ENCODE measurements at regions not wholly inside any gene's neighbourhood (a gene's known extent, or its start where the extent isn't known, plus 50 kb on each side); places are given as distances from the start of the nearest gene placed in this dataset.
A peak's percentile ranks its signal among the peaks of the same experiment; 100 is the strongest.

GRCh38 chr3:170780471-170780870 lies 89.5 kb downstream of the RPL22L1 start:
- no peak for DNase-seq

DNA sequence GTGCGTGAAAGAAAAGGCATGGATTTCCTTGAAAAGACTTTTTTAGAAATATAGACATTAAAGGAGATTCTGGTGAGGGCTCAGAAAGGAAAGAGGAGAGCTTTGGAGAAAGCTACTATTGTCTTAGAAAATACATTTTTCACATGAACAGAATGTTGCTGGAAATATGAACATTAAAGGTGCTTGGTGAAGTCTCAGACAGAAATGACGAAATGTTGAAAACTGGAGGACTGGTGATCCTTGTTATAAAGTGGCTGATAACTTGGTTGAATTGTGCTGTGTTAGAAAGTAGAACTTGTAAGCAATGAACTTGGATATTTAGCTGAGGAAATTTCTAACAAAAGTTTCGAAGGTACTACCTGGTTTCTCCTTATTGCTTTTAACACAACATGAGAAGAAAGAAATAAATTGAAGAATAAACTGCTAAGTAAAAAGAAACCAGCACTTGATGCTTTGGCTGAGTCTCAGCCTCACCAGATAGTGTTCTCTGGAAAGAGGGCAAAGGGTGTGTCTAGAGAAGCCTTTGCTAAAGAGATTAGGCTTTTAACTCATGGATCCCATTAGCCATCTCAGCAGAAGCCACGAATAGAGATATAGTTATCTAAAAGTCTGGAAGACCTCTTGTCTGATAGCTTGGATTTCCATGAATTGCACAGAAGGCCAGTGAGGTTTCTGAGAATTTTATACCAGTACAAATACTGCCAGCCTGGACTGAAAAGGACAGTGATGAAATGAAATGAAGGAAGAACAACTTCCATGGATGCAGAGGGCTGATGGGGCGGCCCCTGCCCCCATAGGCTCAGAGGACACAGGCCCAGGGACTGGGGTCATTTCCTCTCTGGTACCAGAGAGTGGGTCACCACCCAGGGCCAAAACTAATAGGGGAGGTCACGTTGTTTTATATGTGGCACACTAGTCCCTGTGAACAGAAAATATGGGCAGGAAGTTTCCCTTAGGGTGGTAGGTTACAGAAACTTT lies 91.5 kb downstream of the RPL22L1 start:
- peak; percentile 88 for DNase-seq

DNA sequence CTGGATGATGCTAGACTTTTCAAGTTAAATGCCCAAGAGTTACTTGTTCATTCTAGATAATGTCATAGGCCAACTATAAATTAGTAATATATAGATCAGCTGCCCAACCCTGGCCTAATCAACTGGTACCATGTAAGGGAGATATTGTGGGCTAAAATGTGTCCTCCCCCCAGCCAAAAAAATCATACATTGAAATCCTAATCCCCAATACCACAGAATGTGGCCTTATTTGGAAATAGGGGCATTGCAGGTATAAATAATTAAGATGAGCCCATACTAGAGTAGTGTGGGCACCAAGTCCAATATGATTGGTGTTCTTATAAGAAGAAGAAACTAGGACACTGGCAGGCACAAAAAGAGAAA lies 92.5 kb downstream of the RPL22L1 start:
- no peak for DNase-seq

DNA sequence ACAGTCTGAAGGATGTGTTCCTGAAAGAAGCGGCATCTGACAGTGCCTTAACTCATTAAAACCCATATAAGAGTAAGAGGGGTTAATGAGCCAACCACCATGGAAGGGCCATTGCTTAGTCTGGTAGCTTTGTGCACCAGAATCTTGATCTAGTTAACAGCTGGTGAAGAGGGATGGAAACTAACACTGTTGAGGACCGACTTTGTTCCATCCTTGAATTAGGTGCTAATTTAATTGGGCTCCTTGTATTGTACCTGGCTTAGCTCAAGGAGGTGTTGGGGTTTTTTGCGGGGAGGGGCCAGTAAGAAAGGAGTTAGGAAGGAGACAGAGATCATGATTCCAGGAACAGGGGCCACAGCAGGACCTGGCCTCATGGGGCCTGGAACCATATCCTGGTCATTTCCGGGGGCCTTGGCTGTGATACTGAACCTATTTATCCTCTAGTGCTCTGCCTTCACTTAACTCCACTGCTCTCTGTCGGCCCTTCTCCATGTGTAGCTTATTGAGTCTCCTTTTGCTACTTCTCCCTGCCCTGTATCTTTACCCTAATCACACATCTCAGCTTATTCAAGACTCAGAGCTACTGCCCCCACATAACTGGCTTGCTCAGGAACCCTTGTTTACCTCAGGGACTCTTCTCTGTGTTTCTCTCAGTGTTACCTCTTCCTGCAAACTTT lies 93.0 kb downstream of the RPL22L1 start:
- DNase-seq = no peak

DNA sequence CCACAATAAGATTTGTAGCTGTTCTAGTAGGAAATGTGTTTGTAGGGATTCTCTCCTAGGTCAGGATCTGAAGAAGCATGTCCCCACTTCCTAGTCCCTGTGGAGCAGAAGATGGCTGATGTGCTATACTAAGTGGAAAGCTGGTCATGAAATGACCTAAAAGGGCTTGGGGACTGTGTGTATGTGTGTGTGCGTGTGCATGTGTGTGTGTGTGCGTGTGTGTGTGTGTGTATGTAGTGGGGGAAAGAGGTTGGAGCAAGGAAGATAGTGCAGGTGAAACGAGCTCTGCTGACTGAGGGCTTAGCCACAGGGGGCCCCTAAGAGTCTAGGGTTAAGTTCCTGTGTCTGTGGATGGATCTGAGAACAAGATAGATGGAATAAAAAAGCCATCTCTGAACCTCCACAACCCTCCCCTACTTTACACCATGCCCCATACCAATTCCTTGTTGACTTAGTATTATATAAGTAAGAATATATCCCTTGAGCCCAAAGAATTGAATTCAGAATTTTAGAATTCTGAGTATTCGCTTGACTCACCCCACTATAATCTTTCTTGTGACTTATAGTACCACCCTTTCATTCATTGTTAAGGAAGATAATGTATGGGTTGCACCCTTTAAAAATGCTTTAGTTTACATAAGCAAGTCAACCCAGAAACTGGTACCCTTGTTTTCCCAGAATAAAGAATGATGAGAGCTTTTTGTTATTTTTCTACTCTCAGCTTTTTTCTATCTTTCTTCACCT lies 96.1 kb downstream of the RPL22L1 start:
- DNase-seq = no peak

- DNase-seq = no peak
Observed at GRCh38 chr3:170772175-170772574, 97.8 kb downstream of the RPL22L1 start.

DNA sequence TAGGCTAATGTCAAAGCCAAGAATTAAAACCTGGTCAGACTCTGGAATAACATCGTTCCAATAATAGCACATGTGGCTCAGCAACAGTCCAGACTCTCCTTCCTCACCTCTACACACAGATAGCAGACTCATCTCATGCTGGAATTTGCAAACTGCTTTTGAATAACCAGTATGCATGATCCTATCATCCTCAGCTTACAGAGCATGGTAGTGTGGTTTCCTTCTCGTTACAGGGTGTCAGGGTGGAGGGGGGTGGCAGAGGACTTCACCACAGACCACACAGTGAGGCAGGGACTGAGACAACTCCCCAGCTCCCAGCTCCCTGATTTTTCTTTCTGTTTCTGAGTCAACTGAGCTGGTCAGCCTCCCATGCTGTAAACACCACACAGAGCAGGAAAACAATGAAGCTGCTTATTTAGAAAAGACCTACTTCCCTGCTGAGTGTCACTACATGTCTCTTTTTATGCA lies 101.6 kb downstream of the RPL22L1 start:
- DNase-seq = peak; percentile 81

GRCh38 chr3:170767576-170767941 lies 102.4 kb downstream of the RPL22L1 start:
- peak; percentile 47 for DNase-seq

DNA sequence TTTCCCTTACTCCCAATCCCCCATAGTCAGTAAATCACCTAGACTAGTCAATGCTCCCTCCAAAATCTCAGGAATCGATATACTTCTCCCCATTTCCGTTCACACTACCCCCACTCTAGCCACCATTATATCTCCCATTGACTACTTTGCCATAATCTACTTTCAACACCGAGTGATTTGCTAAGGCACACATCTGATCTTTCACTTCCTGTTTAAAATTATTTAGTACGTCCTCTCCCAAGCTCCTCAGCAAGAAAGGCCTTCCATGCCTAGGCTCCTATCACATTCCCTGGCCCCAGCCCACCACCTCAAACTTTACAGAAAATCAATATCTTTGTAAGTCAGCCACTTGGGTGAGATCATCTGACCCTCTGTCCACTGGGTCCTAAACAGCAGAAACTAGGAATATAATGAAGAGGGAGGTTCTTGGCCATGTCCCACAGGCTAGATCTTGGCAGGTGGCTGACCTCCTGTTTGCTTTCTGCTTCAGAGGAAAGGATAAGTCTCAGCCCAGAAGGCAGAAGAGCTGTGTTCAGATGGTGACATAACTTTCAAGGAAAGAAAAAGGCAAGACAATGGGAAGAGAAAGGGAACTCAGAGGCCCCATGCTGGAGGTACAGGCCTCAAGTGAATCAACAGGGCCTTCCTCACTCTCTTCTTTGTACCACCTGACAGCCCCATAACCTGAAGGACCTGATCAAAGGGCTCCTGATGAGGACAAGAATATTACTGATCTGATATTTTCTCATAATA lies 103.0 kb downstream of the RPL22L1 start:
- peak; percentile 47 for DNase-seq

DNA sequence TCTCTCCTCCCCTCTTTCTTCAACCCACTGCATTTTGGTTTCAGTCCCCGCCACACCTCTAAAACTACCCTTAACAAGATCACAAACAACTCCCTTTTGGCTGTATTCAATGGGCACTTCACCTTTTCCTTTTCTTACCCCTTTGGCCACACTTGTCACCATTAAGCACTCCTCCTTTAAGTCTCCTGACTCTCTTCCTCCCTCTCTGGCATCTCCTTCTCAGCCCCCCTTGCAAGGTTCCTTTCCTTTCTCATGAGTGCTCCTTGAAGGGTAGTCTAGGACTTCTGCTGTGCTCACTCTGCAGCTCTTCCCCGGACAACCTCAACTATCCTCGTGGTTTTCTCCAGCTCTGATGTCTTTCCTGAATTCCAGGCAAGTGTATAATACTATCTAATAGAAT lies 103.7 kb downstream of the RPL22L1 start:
- DNase-seq = no peak

DNA sequence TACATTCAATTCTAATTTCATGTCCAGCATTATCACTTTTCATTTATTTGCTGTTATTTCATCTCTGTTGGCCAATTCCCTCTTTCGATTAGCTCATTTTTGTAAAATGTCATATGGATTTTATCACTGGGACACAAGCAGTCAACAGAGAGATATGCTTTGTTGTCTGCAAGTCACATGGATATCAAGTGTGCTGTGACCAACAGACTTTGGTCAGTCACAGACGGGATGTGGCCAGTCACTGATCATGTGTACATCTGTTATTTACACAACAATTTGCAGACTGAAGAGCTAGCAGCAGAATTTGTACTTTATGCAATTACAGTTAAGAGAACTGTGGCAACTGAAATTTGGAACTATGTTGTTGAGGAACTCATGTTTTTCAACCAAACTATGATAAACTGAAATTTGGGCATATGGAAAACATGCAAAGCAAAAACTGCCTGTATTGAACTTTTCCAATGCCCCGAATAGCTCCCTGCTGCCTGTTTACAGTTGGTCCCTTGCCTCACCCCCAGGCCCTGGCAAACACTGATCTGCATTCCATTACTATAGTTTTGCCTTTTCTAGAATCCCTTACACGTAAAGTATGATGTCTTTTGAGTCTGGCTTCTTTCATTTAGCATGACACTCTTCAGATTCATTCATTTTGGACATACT lies 104.4 kb downstream of the RPL22L1 start:
- DNase-seq = peak; percentile 84

GRCh38 chr3:170764017-170764416 lies 106.0 kb downstream of the RPL22L1 start:
- no peak for DNase-seq

GRCh38 chr3:170762064-170762463 lies 107.9 kb downstream of the RPL22L1 start:
- DNase-seq = no peak

DNA sequence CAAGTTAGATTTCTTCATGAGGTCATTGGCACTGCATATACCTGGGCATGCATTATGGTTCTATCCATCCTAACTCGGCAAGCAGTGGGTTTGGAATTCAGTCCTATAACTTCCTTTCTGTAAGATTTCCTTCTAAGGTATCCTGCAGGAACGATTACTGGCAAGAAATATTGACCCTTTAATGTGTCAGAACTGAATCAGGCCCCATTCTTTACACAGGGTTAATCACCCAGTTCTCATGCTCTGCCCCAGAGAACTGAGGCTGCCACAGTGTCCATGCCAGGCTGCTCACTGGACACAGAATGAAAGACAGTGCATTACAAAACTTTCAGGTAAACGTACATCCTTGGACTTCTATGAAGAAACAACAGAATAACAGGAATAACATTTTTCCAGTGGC lies 108.9 kb downstream of the RPL22L1 start:
- DNase-seq = no peak

DNA sequence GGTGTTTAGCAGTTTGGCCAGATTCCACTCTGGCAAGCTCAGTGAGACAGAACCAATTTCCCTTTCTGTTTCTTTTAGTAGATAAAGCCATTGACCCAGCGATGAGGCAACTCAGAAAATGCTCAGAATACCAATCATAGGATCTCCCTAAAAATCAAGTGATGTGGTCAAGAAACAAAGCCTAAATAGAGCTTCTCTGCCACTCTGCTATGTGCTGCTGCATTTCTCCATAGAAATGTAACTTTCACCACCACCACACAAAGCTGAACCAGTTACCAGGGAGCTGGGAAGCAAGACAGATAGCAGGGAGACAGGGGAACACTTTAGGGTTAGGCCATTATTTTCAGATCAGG lies 109.8 kb downstream of the RPL22L1 start:
- peak; percentile 67 for DNase-seq

DNA sequence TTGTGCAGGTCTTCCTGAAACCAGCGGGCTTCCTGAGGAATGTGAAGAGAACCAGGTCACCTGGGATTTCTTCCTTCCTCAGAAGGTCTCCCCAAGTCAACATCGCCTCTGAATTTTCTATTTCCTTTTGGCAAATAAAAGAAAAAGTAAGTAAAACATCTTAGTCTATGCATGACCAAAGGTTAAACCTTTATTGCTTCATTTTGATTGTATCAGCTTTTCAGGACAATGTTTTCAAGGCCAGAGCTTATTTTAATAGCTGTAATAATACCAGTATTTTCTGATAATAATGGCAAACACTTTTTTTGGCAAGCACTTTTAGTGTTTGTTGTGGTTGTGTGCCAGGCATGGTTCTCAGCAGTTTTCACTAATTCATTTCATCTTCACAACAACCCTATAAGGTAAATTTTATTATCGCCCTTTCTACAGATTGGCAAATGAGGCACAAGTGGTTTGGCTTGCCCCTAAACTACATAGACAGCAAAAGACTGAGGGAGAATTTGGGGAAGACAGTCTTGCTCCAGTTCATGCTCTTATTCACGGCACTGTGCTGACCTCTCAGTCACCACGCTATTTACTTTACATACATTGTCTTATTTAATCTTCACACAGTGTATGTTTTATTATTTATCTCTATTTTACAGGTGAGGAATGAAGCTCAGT lies 110.4 kb downstream of the RPL22L1 start:
- no peak for DNase-seq

DNA sequence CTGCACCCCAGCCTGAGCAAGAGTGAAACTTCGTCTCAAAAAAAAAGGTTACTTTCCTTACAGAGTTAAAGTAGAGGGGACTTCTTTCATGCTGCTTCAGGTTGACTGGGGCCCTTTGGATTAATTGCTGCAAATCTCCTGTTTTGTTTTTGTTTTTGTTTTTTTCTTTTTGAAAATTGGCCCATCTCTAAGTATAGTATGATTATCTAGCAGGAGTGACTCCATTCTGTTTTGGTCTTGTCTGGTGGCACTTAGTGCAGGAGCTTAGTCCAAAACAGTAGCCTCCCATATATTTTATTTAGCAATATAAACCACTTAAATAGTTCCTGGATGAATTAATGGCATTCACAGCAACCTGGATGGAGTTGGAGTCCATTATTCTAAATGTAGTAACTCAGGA lies 113.0 kb downstream of the RPL22L1 start:
- DNase-seq = no peak

DNA sequence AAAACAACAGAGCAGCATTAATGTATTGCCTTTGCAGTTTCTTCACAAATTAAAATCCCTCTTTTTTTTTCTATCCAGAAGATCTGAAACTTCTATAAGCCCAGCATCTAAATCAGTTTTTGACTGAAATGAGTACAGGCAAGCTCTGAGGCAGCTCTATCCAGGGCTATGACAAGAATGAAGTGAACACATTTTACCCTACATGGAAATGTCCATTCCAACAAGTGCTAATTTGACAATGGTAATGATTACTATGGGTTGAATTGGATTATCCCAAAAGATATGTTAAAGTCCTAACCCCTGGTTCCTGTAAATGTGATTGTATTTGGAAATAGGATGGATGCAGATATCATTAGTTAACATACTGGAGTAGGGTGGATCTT lies 115.7 kb downstream of the RPL22L1 start:
- no peak for DNase-seq

GRCh38 chr3:170753421-170754310 lies 116.3 kb downstream of the RPL22L1 start:
- no peak for DNase-seq

- no peak for DNase-seq
Observed at GRCh38 chr3:170752571-170753155, 117.3 kb downstream of the RPL22L1 start.
